ENCODE measurements at regions not wholly inside any gene's neighbourhood (a gene's known extent, or its start where the extent isn't known, plus 50 kb on each side); places are given as distances from the start of the nearest gene placed in this dataset.

GRCh38 chr1:170241266-170241851, 95.6 kb downstream of the NTMT2 start:
- TF ChIP-seq RAD21 (conservative IDR thresholded peaks at IDR 0.05) (no peak), POLR2AphosphoS5 (IDR thresholded peaks at IDR 0.05) (no peak), SMC3 (conservative IDR thresholded peaks at IDR 0.05; ENCODE audit: poor library complexity) (no peak), CTCF (IDR thresholded peaks at IDR 0.05; ENCODE audit: poor library complexity, severe bottlenecking) (no peak)

Data from neural cell (in vitro differentiated cells).